NCI-H82 treated with DMSO at 0.1 percent for 48 hours (cell line): ENCODE measurements at regions not wholly inside any gene's neighbourhood (a gene's known extent, or its start where the extent isn't known, plus 50 kb on each side); places are given as distances from the start of the nearest gene placed in this dataset.

Experiments
- DNase-seq: peaks from one replicate; lab custom pipeline; 2025; ENCODE audit not compliant: unreplicated experiment; lab: John Stamatoyannopoulos, UW

- no peak for DNase-seq
These were observed 538.8 kb downstream of the LRRIQ3 start for GRCh38 chr1:73659136-73659535.

- DNase-seq: no peak
These were observed 543.3 kb downstream of the LRRIQ3 start for GRCh38 chr1:73654714-73655113.

GRCh38 chr1:73644198-73644597 is 553.8 kb downstream of the LRRIQ3 start:
- DNase-seq: no peak

- no peak for DNase-seq
These were observed 558.5 kb downstream of the LRRIQ3 start for GRCh38 chr1:73639494-73639893.

- DNase-seq: no peak
These were observed 560.7 kb downstream of the LRRIQ3 start for GRCh38 chr1:73637264-73637663.

- no peak for DNase-seq
These were observed 563.0 kb downstream of the LRRIQ3 start for GRCh38 chr1:73635021-73635420.

GRCh38 chr1:73627723-73628122 is 570.3 kb downstream of the LRRIQ3 start:
- no peak for DNase-seq

GRCh38 chr1:73626326-73626725 is 571.6 kb downstream of the LRRIQ3 start:
- no peak for DNase-seq

- DNase-seq: no peak
These were observed 574.0 kb downstream of the LRRIQ3 start for GRCh38 chr1:73623946-73624345.

GRCh38 chr1:73617145-73617544 is 580.8 kb downstream of the LRRIQ3 start:
- DNase-seq: no peak

GRCh38 chr1:73611681-73612080 is 586.3 kb downstream of the LRRIQ3 start:
- DNase-seq: no peak

- no peak for DNase-seq
These were observed 593.2 kb downstream of the LRRIQ3 start for GRCh38 chr1:73604739-73605138.

GRCh38 chr1:73604211-73604610 is 593.8 kb downstream of the LRRIQ3 start:
- DNase-seq: no peak

- no peak for DNase-seq
These were observed 604.2 kb downstream of the LRRIQ3 start for GRCh38 chr1:73593804-73594203.

GRCh38 chr1:73593364-73593763 is 604.6 kb downstream of the LRRIQ3 start:
- DNase-seq: no peak

- DNase-seq: no peak
These were observed 610.9 kb downstream of the LRRIQ3 start for GRCh38 chr1:73587080-73587479.

- no peak for DNase-seq
These were observed 620.8 kb downstream of the LRRIQ3 start for GRCh38 chr1:73577206-73577605.

- no peak for DNase-seq
These were observed 621.9 kb downstream of the LRRIQ3 start for GRCh38 chr1:73576083-73576482.

GRCh38 chr1:73564294-73564693 is 633.7 kb downstream of the LRRIQ3 start:
- no peak for DNase-seq

- no peak for DNase-seq
These were observed 641.7 kb downstream of the LRRIQ3 start for GRCh38 chr1:73556270-73556669.

- no peak for DNase-seq
These were observed 660.6 kb downstream of the LRRIQ3 start for GRCh38 chr1:73537400-73537799.

- DNase-seq: no peak
These were observed 680.3 kb downstream of the LRRIQ3 start for GRCh38 chr1:73517603-73518191.

- no peak for DNase-seq
These were observed 681.5 kb downstream of the LRRIQ3 start for GRCh38 chr1:73516451-73516850.

- DNase-seq: no peak
These were observed 686.9 kb downstream of the LRRIQ3 start for GRCh38 chr1:73511038-73511437.
